NCI-H748 treated with DMSO at 0.1 percent for 48 hours (cell line): ENCODE measurements at regions not wholly inside any gene's neighbourhood (a gene's known extent, or its start where the extent isn't known, plus 50 kb on each side); places are given as distances from the start of the nearest gene placed in this dataset.
"Not testable (repeated sequence)": the region's sequence is repeated elsewhere in the genome, so short reads cannot be mapped to it uniquely, and the experiment has no call there.

Source experiments
- DNase-seq: peaks from one replicate; lab custom pipeline; 2025; lab: John Stamatoyannopoulos, UW

DNA sequence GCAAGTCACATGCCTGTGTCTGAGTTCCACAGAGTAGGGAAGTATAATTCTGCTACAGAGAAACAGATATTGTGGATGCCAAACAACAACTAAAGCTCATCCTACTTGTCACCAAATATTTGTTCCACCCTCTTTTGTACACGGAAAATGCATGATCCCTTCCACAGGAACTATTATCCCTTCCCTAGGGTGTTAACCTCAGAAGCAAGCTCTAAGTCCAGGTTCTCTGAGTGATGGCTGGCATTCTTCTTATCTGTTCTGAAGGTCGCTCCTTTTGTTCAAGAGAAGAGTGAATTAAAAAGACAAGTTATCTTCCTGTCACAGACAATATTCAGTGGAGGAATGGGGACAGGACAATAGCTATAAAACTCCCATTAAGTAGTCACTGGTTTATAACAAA, 460.1 kb upstream of the GCFC2 start:
- no peak for DNase-seq

DNA sequence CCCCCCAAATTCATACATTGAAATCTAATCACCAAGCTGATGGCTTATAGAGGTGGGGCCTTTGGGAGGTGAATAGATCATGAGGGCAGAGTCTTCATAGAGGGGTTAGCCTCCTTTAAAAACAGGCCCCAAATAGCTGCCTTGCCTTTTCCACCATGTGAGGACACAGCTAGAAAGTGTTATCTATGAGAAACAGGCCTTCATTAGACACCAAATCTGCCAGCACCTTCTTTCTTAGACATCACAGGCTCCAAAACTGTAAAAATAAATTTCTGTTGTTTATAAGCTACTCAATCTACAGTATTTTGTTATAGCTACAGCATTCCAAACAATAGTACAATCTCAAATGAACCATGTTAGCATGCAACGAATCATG, 459.3 kb upstream of the GCFC2 start:
- no peak for DNase-seq

DNA sequence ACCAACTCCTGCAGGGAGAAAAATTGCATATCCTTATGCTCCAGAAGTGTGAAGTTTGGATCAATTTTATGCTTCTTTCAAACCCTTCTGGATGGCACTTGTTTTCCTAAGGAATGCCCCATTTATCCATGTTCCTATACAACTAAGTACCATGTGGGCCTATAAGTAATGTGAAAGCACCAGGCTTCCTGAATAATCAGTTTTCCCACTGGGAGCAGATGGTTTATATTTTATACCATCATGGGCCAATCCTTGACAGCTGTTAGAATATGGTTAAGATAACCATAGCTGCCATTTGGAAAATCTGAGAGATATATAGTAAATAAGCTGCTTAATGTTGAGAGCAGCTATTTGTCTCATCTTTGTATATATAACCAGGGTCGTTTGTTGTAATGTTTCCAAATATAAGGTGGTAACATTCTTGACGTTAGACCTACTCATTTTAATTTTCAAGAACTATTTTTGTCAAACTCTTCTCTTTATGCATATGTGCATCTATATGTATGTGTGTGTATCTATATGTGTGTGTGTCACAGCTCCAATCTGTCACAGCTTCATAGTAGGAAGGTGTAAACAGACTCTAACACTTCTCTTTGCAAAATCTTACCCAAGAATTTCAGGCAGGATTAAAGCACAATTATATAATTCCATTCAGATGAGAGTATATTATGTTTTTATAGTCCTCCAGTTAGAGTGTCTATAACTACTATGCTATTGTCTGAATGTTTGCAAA, 458.7 kb upstream of the GCFC2 start:
- no peak for DNase-seq

GRCh38 chr2:76163860-76164259, 453.1 kb upstream of the GCFC2 start:
- no peak for DNase-seq

GRCh38 chr2:76160670-76161069, 450.0 kb upstream of the GCFC2 start:
- DNase-seq, result no peak

DNA sequence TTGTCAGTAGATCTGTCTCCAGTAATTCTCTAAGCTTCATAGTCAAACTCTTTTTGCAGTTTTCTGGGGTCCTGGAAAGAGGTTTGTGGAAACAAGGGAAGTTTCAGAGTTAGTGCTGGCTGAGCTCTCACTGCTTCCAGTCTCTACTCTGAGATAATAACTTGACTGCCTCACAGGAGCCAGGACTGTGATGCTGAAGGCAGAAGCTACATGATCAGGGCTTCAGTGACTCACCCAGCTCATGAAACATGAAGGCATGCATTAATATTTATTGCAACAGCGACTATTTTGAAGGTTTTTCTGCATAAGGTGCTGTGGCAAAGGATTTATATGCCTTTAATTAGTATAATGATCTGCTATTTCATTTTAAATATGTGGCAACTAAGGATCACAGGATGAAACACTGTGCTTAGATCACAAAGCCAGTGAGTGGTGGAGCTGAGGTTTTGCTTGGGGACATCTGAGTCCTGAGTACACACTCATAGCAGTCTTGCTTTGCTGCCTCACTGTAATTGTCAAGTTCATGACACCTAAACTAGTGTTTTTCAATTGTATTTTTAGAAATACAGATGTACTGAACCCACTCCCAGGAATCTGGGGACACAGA, 448.4 kb upstream of the GCFC2 start:
- no peak for DNase-seq

DNA sequence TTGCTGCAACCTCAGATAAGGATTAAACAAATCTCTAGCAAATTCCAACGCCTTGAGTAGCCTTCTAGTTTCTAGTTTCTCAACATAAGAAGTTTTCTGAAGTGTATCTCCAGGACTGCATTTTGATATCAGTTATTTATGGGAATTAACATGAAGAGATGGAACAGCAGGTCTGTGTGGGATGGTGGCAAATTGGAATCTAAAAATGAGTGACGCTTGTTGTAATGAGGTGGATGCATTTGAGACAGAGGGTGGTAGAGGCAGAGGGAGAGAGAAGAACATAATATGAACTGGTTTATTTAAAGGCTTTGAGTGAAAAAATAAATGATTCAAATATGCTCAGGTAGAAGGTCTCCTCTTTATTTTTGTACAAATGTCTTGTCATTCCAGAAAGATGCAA, 446.8 kb upstream of the GCFC2 start:
- DNase-seq, result no peak

DNA sequence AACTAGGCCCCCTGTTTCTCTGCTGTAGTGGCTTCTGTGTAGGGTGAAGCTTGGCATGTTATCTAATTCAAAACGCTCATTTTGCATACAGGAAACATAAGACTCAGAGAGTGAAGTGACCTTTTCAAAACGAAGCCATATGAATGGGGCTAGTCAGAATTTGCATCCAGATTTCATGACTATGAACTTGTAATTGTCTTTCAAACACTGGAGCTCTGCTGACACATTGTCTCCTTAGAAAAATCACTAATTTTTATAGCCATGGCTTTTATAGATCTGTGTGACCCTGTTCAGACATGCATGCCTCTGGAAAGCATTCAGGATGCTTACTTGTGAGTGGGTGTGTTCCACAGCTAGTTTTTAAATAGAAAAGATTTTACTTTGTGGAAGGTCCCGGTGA, 444.3 kb upstream of the GCFC2 start:
- no peak for DNase-seq

GRCh38 chr2:76149846-76150245, 439.1 kb upstream of the GCFC2 start:
- DNase-seq, result no peak

DNA sequence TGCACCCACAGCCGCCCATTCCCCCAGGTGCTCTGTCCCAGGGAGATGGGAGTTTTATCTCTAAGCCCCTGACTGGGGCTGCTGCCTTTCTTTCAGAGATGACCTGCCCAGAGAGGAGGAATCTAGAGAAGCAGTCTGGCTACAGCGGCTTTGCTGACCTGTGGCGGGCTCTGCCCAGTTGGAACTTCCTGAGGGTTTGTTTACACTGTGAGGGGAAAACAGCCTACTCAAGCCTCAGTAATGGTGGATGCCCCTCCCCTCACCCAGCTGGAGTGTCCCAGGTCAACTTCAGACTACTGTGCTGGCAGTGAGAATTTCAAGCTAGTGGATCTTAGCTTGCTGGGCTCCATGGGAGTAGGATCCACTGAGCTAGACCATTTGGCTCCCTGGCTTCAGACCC, 428.6 kb upstream of the GCFC2 start:
- DNase-seq, result not testable (repeated sequence)

DNA sequence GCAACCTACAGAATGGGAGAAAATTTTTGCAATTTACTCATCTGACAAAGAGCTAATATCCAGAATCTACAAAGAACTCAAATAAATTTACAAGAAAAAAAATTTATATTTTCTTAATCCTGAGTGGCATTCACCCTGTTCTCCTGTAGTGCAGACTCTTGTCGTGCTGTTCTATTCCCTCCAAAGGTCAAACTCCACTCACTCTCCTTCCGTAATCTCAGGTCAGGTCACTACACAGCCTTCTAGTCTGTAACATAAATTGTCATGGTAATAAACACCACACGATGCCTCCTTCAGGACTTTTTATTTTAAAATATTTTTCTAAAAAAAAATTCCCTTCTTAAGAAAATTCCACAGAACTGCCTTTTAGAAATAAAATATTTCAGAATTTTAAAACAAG, 417.9 kb upstream of the GCFC2 start:
- DNase-seq, result no peak

- no peak for DNase-seq
Observed at GRCh38 chr2:76120176-76120575, 409.5 kb upstream of the GCFC2 start.

DNA sequence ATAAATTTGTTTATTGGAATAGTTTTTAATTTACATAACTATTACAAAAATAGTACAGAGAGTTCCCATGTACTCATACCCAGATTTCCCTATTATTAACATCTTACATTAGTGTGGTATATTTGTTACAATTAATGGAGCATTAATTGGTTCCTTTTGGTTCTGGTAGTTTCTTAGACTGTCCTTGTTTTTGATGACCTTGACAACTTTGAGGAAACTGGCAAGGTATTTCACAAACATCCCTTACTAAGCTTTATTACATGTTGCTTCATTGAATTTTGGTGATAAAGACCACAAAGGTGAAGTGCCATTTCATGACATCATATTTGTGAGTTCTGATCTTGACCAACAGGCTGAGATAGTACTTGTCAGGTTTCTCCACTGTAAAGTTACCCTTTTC, 379.0 kb upstream of the GCFC2 start:
- no peak for DNase-seq

DNA sequence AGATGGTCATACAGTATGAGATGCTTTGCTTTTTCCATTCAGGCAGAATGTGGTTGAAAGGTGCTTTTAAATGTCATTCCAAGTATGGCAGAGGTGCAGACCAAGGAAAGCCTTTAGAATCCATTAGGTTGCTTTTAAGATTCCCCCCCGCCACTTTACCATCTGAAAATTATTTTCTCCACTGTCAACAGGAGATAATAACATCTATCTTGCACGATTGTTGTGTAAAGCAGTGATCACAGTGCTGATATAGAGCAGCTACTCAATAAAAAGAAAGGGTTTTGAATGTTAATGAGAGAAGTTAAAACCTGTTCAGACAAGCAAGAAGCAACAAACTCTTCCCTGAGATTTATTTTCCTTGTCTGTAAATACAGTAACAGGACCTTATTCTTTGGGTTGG, 372.5 kb upstream of the GCFC2 start:
- no peak for DNase-seq

DNA sequence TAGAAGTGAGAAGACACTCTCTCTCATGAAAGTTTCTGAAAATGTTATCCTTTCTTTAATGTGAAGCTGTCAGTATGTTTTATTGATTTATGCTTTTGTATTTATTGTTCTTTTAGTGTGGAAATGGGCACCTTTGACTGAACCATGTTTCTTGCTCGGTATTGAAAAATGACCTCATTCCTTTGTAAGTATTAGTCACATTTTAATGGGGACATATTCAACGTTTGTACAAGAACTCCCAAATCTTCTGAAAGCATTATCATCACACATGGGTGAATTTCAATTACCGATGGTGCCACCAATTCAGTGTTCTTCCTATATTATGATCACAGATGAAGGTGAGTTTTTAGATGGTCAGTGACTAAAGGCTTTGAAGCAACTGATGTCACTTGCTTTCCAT, 371.8 kb upstream of the GCFC2 start:
- no peak for DNase-seq

DNA sequence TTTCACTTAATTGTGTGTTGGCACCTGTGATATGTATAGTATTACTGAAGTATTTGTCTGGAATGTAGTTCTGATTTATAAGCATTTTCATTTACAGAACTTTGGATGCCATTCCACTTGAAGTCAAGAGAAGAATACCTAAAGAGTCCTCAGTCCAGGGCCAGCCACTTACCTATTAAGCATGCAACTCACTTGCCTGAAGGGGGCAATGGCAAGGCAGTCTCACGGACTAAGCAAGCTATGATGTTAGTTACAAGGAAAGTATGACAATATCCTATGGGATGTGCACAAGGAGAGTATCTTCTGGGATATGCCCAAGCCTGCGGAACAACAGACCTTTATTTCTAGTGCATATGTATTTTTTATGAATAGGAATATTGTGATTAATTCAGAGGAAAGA, 369.4 kb upstream of the GCFC2 start:
- DNase-seq, result no peak

DNA sequence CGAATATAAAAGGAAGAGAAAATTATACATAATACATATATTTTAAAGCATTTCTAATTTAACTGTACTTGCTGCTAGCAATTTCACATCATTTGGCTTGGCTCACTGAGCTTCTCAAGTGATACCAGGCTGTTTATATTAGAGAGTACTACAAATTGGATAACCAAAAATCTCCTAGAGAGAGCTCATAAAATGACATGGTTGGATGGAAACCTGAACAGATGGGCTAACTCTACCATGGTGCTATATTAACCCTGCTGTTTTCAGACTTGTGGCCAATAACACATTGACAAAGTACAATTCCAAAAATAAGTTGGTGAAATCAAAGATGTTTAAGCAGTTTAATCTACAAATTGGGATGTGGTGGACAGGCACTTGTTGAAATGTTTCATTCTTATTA, 364.4 kb upstream of the GCFC2 start:
- no peak for DNase-seq

GRCh38 chr2:76073992-76074604, 363.4 kb upstream of the GCFC2 start:
- DNase-seq, result no peak

GRCh38 chr2:76050196-76050595, 339.5 kb upstream of the GCFC2 start:
- no peak for DNase-seq

- no peak for DNase-seq
Observed at GRCh38 chr2:76044701-76045100, 334.0 kb upstream of the GCFC2 start.

- no peak for DNase-seq
Observed at GRCh38 chr2:76039505-76039904, 328.8 kb upstream of the GCFC2 start.

DNA sequence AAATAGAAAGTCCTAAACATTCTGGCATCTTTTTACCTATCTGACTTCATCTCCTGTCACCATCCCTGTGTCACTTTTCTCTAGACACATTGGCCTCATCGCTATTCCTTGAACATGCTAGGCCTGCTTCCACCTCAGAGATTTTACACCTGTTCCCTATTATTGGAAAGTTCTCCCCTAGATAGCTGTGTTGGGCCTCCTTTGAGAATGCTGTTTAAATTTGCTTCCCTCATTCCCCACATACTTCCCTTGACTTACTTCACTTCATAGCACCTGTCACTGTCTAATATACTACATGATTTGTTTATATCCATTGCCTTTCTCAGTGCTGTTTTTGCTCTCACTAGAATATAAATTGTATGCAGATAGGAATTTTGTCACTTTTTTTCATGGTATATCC, 317.0 kb upstream of the GCFC2 start:
- DNase-seq, result no peak

- no peak for DNase-seq
Observed at GRCh38 chr2:76019128-76019527, 308.4 kb upstream of the GCFC2 start.

- DNase-seq, result no peak
Observed at GRCh38 chr2:76009484-76009883, 298.8 kb upstream of the GCFC2 start.
